Karpas-422 (cell line): ENCODE measurements at regions not wholly inside any gene's neighbourhood (a gene's known extent, or its start where the extent isn't known, plus 50 kb on each side); places are given as distances from the start of the nearest gene placed in this dataset.

Experiments
- DNase-seq: peaks from one replicate; pipeline ENCODE4 v3.0.0-alpha.2; 2015
- H2AFZ ChIP-seq: fragments of 200-600 bp; sonication (generic); 2 replicates; pipeline ENCODE4 v1.6.1; 2014; ENCODE audit warnings: antibody characterized with exemption, low read length, mixed read lengths
- H3K27ac ChIP-seq: fragments of 200-600 bp; sonication (generic); 2 replicates; pipeline ENCODE4 v1.5.1; 2014; ENCODE audit warnings: mild to moderate bottlenecking, low read length, moderate library complexity
- H3K27me3 ChIP-seq: fragments of 200-600 bp; sonication (generic); 2 replicates; pipeline ENCODE4 v1.6.1; 2014; ENCODE audit warnings: low read length, mixed read lengths
- H3K36me3 ChIP-seq: fragments of 200-600 bp; sonication (generic); 2 replicates; pipeline ENCODE4 v1.6.1; 2014; ENCODE audit warnings: low read length, mixed read lengths; ENCODE audit not compliant: insufficient read depth
- H3K4me1 ChIP-seq: fragments of 200-600 bp; sonication (generic); 2 replicates; pipeline ENCODE4 v1.6.1; 2014; ENCODE audit warnings: mild to moderate bottlenecking, low read length, mixed read lengths
- H3K4me2 ChIP-seq: fragments of 200-600 bp; sonication (generic); 2 replicates; pipeline ENCODE4 v1.6.1; 2014; ENCODE audit warnings: low read length, low read depth, mild to moderate bottlenecking; ENCODE audit not compliant: poor library complexity, severe bottlenecking
- H3K4me3 ChIP-seq: fragments of 200-600 bp; sonication (generic); 2 replicates; pipeline ENCODE4 v1.5.1; 2014; ENCODE audit warnings: mild to moderate bottlenecking, antibody characterized with exemption, low read length, mixed read lengths
- H3K79me2 ChIP-seq: fragments of 200-600 bp; sonication (generic); 2 replicates; pipeline ENCODE4 v1.6.1; 2014; ENCODE audit warnings: mild to moderate bottlenecking, low read length, mixed read lengths
- H3K9ac ChIP-seq: fragments of 200-600 bp; sonication (generic); 2 replicates; pipeline ENCODE4 v1.6.0; 2014; ENCODE audit warnings: low read length
- H3K9me2 ChIP-seq: fragments of 200-600 bp; sonication (generic), shearing (Covaris generic); replicated peaks from 2 replicates; pipeline ENCODE4 v1.6.0; 2014; ENCODE audit warnings: mild to moderate bottlenecking, low read length, moderate library complexity; ENCODE audit not compliant: insufficient read depth
- H3K9me3 ChIP-seq: fragments of 300-700, 200-600 bp; sonication (generic); 2 replicates; pipeline ENCODE4 v1.6.1; 2014; ENCODE audit warnings: low read length, mixed read lengths
- H4K20me1 ChIP-seq: fragments of 200-600 bp; sonication (generic); 2 replicates; pipeline ENCODE4 v1.6.1; 2014; ENCODE audit warnings: mild to moderate bottlenecking, antibody characterized with exemption, low read length, low read depth; ENCODE audit not compliant: insufficient read depth

DNA sequence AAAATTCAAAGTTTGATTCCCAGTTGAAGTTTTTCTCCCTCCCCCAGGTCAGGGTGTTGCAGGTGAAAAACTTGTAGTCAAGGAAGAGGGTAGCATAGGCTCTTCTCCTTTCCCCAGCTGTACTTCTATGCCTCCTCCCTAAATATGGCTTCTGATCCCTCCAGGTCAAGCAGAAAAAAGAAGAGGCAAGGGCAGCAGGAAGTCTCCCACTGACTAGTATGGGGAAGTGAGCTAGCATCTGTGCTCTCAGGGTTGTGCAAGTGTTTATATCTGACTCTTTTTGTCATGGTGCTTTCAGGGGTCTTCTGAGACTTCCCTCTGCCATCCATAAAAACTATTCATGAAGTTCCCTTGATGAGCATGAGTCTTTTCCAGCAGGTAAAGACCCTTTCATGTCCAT, 76.0 kb downstream of the ATPSCKMT start:
- Histone ChIP-seq H4K20me1 (no peaks in the 10 kb centered on the region), H3K79me2 (no peaks in the 10 kb centered on the region), H3K4me2 (no peak overlapping the region), H3K36me3 (no peaks in the 10 kb centered on the region), H3K27ac (no peak overlapping the region), H3K4me1 (no peaks in the 10 kb centered on the region), H3K9ac (no peak overlapping the region), H3K9me2 (no peaks in the 10 kb centered on the region), H3K27me3 (no peaks in the 10 kb centered on the region), H2AFZ (no peak overlapping the region), H3K4me3 (no peak overlapping the region), H3K9me3 (no peaks in the 10 kb centered on the region)
- no peak for DNase-seq

DNA sequence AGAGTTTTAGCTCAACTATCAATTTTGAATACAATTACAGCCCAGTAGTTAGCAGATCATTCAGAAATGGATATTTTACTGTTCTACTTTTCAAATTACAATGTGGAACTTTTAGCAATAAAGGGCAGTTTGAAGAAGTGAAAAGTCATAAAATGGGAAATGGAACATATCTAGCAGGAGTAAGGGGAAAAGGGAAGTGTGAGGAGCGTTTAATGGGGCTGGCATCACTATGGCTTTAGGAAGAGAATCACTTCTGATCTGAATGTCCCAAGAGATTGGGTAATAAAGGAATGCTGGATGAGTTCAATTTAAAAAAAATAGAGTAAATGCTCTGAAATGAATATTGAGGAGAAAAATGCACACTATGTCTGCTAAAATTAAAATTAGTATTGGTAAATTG, 77.4 kb downstream of the ATPSCKMT start:
- Histone ChIP-seq H3K36me3 (no peaks in the 10 kb centered on the region), H3K4me1 (no peaks in the 10 kb centered on the region), H3K27me3 (no peaks in the 10 kb centered on the region), H3K4me3 (no peak overlapping the region), H3K79me2 (no peaks in the 10 kb centered on the region), H3K27ac (no peak overlapping the region), H3K9me3 (no peaks in the 10 kb centered on the region), H4K20me1 (no peaks in the 10 kb centered on the region), H3K4me2 (no peak overlapping the region), H3K9me2 (no peaks in the 10 kb centered on the region), H3K9ac (no peak overlapping the region), H2AFZ (no peak overlapping the region)
- DNase-seq: no peak

DNA sequence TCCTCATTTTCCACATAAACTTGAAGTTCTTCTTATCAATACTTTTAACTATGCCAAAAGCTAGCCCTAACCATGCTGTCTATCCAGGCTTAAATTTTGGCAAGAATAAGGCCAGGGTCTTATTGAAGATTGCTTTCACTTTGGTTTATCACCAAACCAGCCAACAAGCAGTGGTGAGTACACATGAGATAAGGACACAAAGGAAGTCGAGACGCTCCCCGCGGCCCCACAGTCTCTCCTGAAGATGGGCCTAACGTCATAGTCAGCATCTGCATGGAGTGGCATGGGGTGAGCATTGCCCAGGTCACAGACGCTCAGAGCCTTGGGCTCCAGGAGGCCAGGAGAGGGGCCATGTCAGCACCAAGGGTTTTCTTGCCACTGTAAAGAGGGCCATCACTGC, 80.3 kb downstream of the ATPSCKMT start:
- Histone ChIP-seq H3K27ac (no peak overlapping the region), H3K9ac (no peak overlapping the region), H3K27me3 (no peaks in the 10 kb centered on the region), H3K4me1 (no peaks in the 10 kb centered on the region), H4K20me1 (no peaks in the 10 kb centered on the region), H3K4me2 (no peak overlapping the region), H3K79me2 (no peaks in the 10 kb centered on the region), H2AFZ (no peak overlapping the region), H3K9me2 (no peaks in the 10 kb centered on the region), H3K4me3 (no peak overlapping the region), H3K9me3 (no peaks in the 10 kb centered on the region), H3K36me3 (no peaks in the 10 kb centered on the region)
- no peak for DNase-seq

DNA sequence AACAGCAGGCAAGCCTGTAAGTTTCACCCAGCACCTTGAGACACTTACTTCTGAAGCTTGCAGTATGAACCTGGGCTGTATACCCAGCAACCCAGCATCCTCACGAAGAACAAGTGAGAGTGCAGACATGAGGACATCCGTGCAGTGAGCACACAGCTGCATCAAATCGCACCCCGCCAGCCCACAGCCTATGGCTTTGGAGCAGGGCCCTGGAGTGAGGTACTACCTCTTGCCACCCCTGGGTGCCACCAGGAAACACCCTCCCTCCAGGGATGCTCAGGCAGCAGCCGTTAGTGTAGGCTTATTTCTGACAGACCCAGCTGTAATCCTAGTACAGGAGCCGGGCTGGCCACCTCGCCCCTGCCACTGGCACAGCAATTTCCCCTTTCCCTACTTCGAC, 81.4 kb downstream of the ATPSCKMT start:
- H3K4me2 ChIP-seq: no peak overlapping the region
- no peaks in the 10 kb centered on the region for H3K9me3 ChIP-seq
- H3K9ac ChIP-seq: no peak overlapping the region
- no peaks in the 10 kb centered on the region for H3K9me2 ChIP-seq
- H4K20me1 ChIP-seq: no peaks in the 10 kb centered on the region
- H3K27me3 ChIP-seq: no peaks in the 10 kb centered on the region
- H3K4me1 ChIP-seq: no peaks in the 10 kb centered on the region
- no peak overlapping the region for H3K27ac ChIP-seq
- no peaks in the 10 kb centered on the region for H3K79me2 ChIP-seq
- no peak overlapping the region for H3K4me3 ChIP-seq
- DNase-seq: no peak
- no peak overlapping the region for H2AFZ ChIP-seq
- no peaks in the 10 kb centered on the region for H3K36me3 ChIP-seq

DNA sequence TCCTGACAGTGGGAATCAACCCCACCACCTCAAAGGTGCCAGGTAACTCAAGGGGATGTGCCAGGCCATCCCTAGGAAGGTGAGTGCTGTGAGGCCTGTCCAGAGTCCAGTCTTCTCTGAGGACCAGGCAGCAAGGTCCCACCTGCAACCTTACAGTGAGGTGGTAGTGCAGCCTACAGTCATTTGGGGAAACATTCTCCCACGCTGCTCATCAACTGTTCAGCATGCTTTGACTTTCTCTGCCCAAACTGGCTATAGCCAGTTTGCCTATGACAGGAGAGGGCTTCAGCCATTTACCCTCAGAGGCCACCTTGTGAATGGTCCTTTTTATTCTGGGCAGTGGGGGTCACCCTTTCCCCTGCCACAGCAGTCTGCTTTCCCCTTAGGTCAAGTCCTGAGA, 81.9 kb downstream of the ATPSCKMT start:
- no peaks in the 10 kb centered on the region for H4K20me1 ChIP-seq
- no peak for DNase-seq
- H2AFZ ChIP-seq: no peak overlapping the region
- H3K9me2 ChIP-seq: no peaks in the 10 kb centered on the region
- no peaks in the 10 kb centered on the region for H3K4me1 ChIP-seq
- no peak overlapping the region for H3K27ac ChIP-seq
- H3K9ac ChIP-seq: no peak overlapping the region
- no peak overlapping the region for H3K4me3 ChIP-seq
- H3K4me2 ChIP-seq: no peak overlapping the region
- no peaks in the 10 kb centered on the region for H3K36me3 ChIP-seq
- no peaks in the 10 kb centered on the region for H3K79me2 ChIP-seq
- H3K9me3 ChIP-seq: no peaks in the 10 kb centered on the region
- H3K27me3 ChIP-seq: no peaks in the 10 kb centered on the region

DNA sequence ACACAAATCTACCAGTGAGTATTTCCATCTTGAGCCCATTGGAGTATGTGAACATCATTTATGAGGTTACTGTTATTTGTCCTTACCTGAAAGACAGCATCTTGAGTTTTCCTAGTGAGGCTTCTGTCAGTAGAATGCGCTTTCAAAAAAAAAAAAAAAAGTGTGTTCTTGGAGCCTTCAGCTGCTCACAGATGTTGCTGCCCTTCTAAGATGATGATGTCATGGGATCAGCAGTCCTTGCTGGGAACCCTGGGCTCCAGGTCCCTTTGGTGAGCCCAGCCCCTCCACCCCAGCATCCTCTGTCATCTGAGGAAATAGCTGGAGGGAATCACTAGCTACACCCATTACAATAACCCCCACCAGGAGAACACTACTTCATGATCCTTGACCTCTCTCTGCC, 83.3 kb downstream of the ATPSCKMT start:
- Histone ChIP-seq H3K9me2 (no peaks in the 10 kb centered on the region), H3K4me3 (no peak overlapping the region), H3K4me2 (no peak overlapping the region), H3K27ac (no peak overlapping the region), H3K9ac (no peak overlapping the region), H3K27me3 (no peaks in the 10 kb centered on the region), H3K4me1 (no peaks in the 10 kb centered on the region), H4K20me1 (no peaks in the 10 kb centered on the region), H3K36me3 (no peaks in the 10 kb centered on the region), H2AFZ (no peak overlapping the region), H3K79me2 (no peaks in the 10 kb centered on the region), H3K9me3 (no peaks in the 10 kb centered on the region)
- DNase-seq: no peak

DNA sequence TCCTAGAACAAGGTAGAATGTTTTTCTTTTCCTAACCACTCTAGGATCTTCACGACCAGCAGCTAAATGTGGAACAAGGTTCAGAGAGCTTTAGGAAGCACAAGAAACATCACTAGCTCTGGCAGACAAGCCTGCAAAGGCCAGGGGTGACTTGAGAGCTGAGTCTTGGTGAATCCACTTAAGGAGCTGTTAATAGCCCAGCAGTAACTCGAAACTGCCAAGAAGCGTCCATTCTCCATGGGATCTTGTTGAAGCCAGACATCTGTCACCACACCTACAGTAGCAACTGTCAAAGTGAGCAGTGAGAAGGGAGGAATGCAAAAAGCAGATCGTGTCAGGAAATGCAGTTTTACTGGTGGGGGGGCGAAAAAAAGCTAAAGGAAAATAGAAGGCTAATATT, 87.2 kb downstream of the ATPSCKMT start:
- Histone ChIP-seq H3K27ac (no peak overlapping the region), H3K4me2 (no peak overlapping the region), H4K20me1 (no peaks in the 10 kb centered on the region), H3K79me2 (no peaks in the 10 kb centered on the region), H3K4me1 (no peaks in the 10 kb centered on the region), H3K9ac (no peak overlapping the region), H2AFZ (no peak overlapping the region), H3K9me2 (no peaks in the 10 kb centered on the region), H3K4me3 (no peak overlapping the region), H3K36me3 (no peaks in the 10 kb centered on the region), H3K9me3 (no peaks in the 10 kb centered on the region), H3K27me3 (no peaks in the 10 kb centered on the region)
- no peak for DNase-seq

DNA sequence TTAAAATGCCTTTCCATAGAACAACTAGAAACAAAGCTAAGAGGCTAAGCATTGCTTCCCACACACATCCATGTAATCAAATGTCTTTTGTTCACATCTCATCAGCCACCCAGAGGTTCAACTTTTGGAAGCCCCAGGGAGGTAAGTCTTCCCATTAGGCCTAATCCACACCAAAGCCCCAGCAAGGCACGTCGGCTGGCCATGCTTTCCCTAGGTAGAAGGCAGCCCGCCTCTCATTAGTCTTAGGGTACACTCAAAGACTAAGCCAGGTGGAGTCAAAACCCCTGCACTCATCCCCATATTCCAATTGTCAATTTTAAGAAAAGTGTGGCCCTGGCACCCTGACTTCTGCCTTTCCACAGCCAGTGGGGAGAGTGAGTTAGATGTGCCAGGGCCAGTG, 87.9 kb downstream of the ATPSCKMT start:
- no peaks in the 10 kb centered on the region for H3K36me3 ChIP-seq
- H3K4me1 ChIP-seq: no peaks in the 10 kb centered on the region
- no peaks in the 10 kb centered on the region for H3K9me2 ChIP-seq
- no peak overlapping the region for H3K9ac ChIP-seq
- H3K27ac ChIP-seq: no peak overlapping the region
- H4K20me1 ChIP-seq: no peaks in the 10 kb centered on the region
- H2AFZ ChIP-seq: no peak overlapping the region
- no peak for DNase-seq
- no peak overlapping the region for H3K4me3 ChIP-seq
- no peaks in the 10 kb centered on the region for H3K9me3 ChIP-seq
- H3K27me3 ChIP-seq: no peaks in the 10 kb centered on the region
- H3K4me2 ChIP-seq: no peak overlapping the region
- no peaks in the 10 kb centered on the region for H3K79me2 ChIP-seq

DNA sequence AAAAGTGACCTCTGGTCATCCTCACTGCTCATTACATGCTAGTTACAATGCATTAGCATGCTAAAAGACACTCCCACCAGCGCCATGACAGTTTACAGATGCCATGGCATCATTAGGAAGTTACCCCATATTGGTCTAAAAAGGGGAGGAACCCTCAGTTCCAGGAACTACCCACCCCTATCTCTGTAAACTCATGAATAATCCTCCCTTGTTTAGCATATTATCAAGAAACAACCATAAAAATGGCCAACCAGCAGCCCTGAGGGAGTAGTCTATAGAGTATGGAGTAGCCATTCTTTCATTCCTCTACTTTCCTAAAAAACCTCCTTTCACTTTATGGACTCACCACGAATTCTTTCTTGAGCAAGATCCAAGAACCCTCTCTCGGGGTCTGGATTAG, 89.4 kb downstream of the ATPSCKMT start:
- Histone ChIP-seq H3K9me2 (no peaks in the 10 kb centered on the region), H3K4me1 (no peaks in the 10 kb centered on the region), H3K9me3 (no peaks in the 10 kb centered on the region), H4K20me1 (no peaks in the 10 kb centered on the region), H3K4me3 (no peak overlapping the region), H3K36me3 (no peaks in the 10 kb centered on the region), H3K79me2 (no peaks in the 10 kb centered on the region), H3K4me2 (no peak overlapping the region), H3K9ac (no peak overlapping the region), H2AFZ (no peak overlapping the region), H3K27me3 (no peaks in the 10 kb centered on the region), H3K27ac (no peak overlapping the region)
- DNase-seq: no peak
